Hepatocyte (in vitro differentiated cells): ENCODE measurements at regions not wholly inside any gene's neighbourhood (a gene's known extent, or its start where the extent isn't known, plus 50 kb on each side); places are given as distances from the start of the nearest gene placed in this dataset.

Experiments
- DNase-seq: peaks from one replicate; pipeline ENCODE4 v3.0.0-alpha.2; 2016; ENCODE audit warnings: low spot score
- H2AFZ ChIP-seq: fragments of 200-600 bp; sonication (generic); 2 replicates; pipeline ENCODE4 v1.6.0; 2016; ENCODE audit warnings: antibody characterized with exemption, mild to moderate bottlenecking
- H3K27ac ChIP-seq: fragments of 200-600 bp; sonication (generic); 2 replicates; pipeline ENCODE4 v1.5.1; 2016; ENCODE audit warnings: mild to moderate bottlenecking
- H3K27me3 ChIP-seq: fragments of 200-600 bp; sonication (generic); 2 replicates; pipeline ENCODE4 v1.6.1; 2016
- H3K36me3 ChIP-seq: fragments of 200-600 bp; sonication (generic); replicated peaks from 2 replicates; pipeline ENCODE4 v1.5.1; 2016; ENCODE audit warnings: low read depth; ENCODE audit not compliant: insufficient read depth
- H3K4me1 ChIP-seq: fragments of 200-600 bp; sonication (generic); 2 replicates; pipeline ENCODE4 v1.5.1; 2016; ENCODE audit warnings: mild to moderate bottlenecking, moderate library complexity; ENCODE audit not compliant: insufficient read depth
- H3K4me2 ChIP-seq: fragments of 200-600 bp; sonication (generic); 2 replicates; pipeline ENCODE4 v1.6.0; 2016
- H3K4me3 ChIP-seq: fragments of 200-600 bp; sonication (generic); 2 replicates; pipeline ENCODE4 v1.5.1; 2016; ENCODE audit warnings: mild to moderate bottlenecking
- H3K79me2 ChIP-seq: fragments of 200-600 bp; sonication (generic); 2 replicates; pipeline ENCODE4 v1.6.0; 2017; ENCODE audit warnings: mild to moderate bottlenecking
- H3K9me2 ChIP-seq: fragments of 200-600 bp; sonication (generic); replicated peaks from 2 replicates; pipeline ENCODE4 v1.6.0; 2017; ENCODE audit warnings: mild to moderate bottlenecking; ENCODE audit not compliant: insufficient read depth
- H3K9me3 ChIP-seq: fragments of 200-600 bp; sonication (generic); 2 replicates; pipeline ENCODE4 v1.5.1; 2016; ENCODE audit warnings: low read depth, mild to moderate bottlenecking
- H4K20me1 ChIP-seq: fragments of 200-600 bp; sonication (generic); 2 replicates; pipeline ENCODE4 v1.6.0; 2016; ENCODE audit warnings: mild to moderate bottlenecking; ENCODE audit not compliant: insufficient read depth, poor library complexity, severe bottlenecking
- EZH2 ChIP-seq: fragments of 200-600 bp; sonication (generic); IDR thresholded peaks from 2 replicates; pipeline ENCODE4 v1.6.1; 2016; ENCODE audit warnings: antibody characterized with exemption, mild to moderate bottlenecking, borderline replicate concordance
- EZH2phosphoT487 ChIP-seq: fragments of 200-600 bp; sonication (generic); IDR thresholded peaks from one replicate; pipeline ENCODE4 v1.6.1; 2018; ENCODE audit warnings: antibody characterized with exemption, mild to moderate bottlenecking, low read depth, moderate library complexity; ENCODE audit not compliant: unreplicated experiment, severe bottlenecking
- WGBS: methylation state at CpG from one replicate; pipeline ENCODE4 v1.1.6; 2016; ENCODE audit warnings: low lambda C conversion rate; ENCODE audit errors: missing lambda C conversion rate; 5-methylcytosine and 5-hydroxymethylcytosine counted together
- TF ChIP-seq, protein P1 (sequence below): fragments of 200-600 bp; sonication (generic); IDR thresholded peaks from 2 replicates; pipeline ENCODE4 v1.5.1; 2016; ENCODE audit warnings: antibody characterized with exemption, mild to moderate bottlenecking; ENCODE audit not compliant: poor library complexity

DNA sequence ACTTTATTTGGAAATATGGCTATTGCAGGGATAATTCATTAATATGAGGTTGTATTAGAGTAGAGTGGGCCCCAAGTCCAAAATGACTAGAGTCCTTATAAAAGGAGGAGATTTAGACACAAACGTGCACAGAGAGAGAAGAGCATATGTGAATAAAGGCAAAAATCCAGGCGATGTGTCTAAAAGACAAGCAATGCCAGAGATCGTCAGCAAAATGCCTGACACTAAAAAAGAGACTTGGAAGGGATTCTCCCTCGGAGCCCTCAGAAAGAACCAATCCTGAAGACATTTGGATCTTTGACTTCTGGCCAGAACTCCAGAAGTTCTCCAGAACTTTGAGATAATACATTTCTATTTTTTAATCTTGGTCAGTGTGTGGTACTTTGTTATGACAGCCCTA is 472.1 kb downstream of the NLGN4X start:
- H3K79me2 ChIP-seq: no peaks in the 10 kb centered on the region
- TF ChIP-seq EZH2 (no peak), EZH2phosphoT487 (no peak)
- TF ChIP-seq, protein P1, sequence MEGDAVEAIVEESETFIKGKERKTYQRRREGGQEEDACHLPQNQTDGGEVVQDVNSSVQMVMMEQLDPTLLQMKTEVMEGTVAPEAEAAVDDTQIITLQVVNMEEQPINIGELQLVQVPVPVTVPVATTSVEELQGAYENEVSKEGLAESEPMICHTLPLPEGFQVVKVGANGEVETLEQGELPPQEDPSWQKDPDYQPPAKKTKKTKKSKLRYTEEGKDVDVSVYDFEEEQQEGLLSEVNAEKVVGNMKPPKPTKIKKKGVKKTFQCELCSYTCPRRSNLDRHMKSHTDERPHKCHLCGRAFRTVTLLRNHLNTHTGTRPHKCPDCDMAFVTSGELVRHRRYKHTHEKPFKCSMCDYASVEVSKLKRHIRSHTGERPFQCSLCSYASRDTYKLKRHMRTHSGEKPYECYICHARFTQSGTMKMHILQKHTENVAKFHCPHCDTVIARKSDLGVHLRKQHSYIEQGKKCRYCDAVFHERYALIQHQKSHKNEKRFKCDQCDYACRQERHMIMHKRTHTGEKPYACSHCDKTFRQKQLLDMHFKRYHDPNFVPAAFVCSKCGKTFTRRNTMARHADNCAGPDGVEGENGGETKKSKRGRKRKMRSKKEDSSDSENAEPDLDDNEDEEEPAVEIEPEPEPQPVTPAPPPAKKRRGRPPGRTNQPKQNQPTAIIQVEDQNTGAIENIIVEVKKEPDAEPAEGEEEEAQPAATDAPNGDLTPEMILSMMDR: no peak
- H3K4me1 ChIP-seq: no peaks in the 10 kb centered on the region
- H3K27ac ChIP-seq: no peak overlapping the region
- H3K9me2 ChIP-seq: no peaks in the 10 kb centered on the region
- no peaks in the 10 kb centered on the region for H3K27me3 ChIP-seq
- H3K4me3 ChIP-seq: no peak overlapping the region
- H3K4me2 ChIP-seq: no peak overlapping the region
- no peaks in the 10 kb centered on the region for H3K36me3 ChIP-seq
- no peaks in the 10 kb centered on the region for H4K20me1 ChIP-seq
- DNase-seq: no peak
- 83% methylated on average over 4 of the region's 4 CpGs for WGBS
- H2AFZ ChIP-seq: no peak overlapping the region
- H3K9me3 ChIP-seq: no peaks in the 10 kb centered on the region

DNA sequence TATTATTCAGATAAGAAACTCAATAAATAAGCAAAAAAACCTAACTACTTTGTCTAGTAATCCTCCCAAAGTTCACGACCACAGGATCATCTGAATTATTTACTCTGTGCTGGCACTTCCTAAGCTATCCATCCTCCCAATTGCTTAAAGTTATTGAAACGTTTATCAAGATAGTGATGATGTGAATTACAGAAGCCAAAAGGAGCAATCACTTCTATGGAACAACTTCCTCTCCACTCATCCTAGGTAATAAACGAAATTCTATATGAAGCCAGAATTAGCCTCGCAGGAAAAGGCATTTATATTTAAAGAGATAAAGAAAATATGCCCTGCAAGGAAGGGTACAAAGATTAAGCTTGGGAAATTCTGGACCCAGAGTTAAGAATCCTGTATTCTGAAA is 475.4 kb downstream of the NLGN4X start:
- H2AFZ ChIP-seq: no peak overlapping the region
- H3K4me1 ChIP-seq: no peaks in the 10 kb centered on the region
- WGBS: 55% methylated on average over 4 of the region's 4 CpGs
- no peaks in the 10 kb centered on the region for H3K79me2 ChIP-seq
- no peaks in the 10 kb centered on the region for H3K9me3 ChIP-seq
- H4K20me1 ChIP-seq: no peaks in the 10 kb centered on the region
- no peak overlapping the region for H3K4me3 ChIP-seq
- no peaks in the 10 kb centered on the region for H3K27me3 ChIP-seq
- no peak overlapping the region for H3K27ac ChIP-seq
- no peak for DNase-seq
- H3K4me2 ChIP-seq: no peak overlapping the region
- TF ChIP-seq EZH2 (no peak), EZH2phosphoT487 (no peak)
- TF ChIP-seq, protein P1: no peak
- H3K9me2 ChIP-seq: no peaks in the 10 kb centered on the region
- H3K36me3 ChIP-seq: no peaks in the 10 kb centered on the region

DNA sequence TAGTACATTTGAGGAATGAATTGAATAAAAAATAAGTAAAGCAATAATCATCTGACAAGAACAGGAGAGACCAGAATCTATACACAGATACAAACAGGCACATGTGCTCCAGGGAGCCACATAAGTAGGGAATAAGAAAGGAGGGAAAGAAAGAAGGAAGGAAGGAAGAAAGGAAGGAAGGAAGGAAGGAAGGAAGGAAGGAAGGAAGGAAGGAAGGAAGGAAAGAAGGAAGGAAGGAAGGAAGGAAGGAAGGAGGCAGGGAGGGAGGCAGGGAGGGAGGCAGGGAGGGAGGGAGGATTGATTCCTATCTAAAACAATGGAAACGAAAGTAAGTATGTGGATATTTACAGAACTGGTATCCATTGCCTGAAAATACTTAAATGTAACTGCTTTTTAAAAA is 475.8 kb downstream of the NLGN4X start:
- TF ChIP-seq, protein P1: no peak
- TF ChIP-seq EZH2phosphoT487 (no peak), EZH2 (no peak)
- Histone ChIP-seq H3K27me3 (no peaks in the 10 kb centered on the region), H3K27ac (no peak overlapping the region), H3K4me2 (no peak overlapping the region), H3K4me3 (no peak overlapping the region), H3K9me2 (no peaks in the 10 kb centered on the region), H3K4me1 (no peaks in the 10 kb centered on the region), H3K79me2 (no peaks in the 10 kb centered on the region), H4K20me1 (no peaks in the 10 kb centered on the region), H3K9me3 (no peaks in the 10 kb centered on the region), H3K36me3 (no peaks in the 10 kb centered on the region), H2AFZ (no peak overlapping the region)
- WGBS: 73% methylated on average over 1 of the region's 1 CpG
- no peak for DNase-seq

DNA sequence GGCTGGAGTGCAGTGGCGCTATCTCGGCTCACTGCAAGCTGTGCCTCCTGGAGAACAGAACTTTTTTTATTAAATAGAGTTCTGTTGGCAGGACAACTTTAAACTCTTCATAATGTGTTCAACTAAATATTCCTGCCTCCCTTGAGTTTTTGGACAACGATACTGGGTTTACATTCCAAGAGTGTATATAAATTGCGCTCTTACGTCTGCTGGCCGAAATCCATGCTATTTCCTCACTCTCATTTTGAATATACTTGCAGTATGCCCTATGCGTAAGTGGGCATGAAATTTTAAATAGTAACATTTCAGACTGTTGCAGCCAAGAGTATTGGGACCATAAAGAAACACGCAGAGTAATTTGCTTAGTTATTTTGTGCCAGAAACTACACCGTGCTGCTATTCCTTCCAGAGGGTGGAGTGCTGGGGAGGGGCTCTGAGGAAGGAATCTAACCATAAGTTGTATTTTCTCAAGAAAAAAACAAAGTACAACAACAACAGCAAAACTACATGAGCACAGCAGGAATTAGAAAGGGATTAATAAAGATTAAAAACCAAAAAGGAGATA is 480.0 kb downstream of the NLGN4X start:
- Histone ChIP-seq H3K36me3 (no peaks in the 10 kb centered on the region), H3K9me3 (no peaks in the 10 kb centered on the region), H3K79me2 (no peaks in the 10 kb centered on the region), H3K27me3 (no peaks in the 10 kb centered on the region), H3K27ac (no peak overlapping the region), H3K9me2 (no peaks in the 10 kb centered on the region), H3K4me1 (no peaks in the 10 kb centered on the region), H3K4me2 (no peak overlapping the region), H3K4me3 (no peak overlapping the region), H2AFZ (no peak overlapping the region), H4K20me1 (no peaks in the 10 kb centered on the region)
- 78% methylated on average over 9 of the region's 9 CpGs for WGBS
- peak; percentile 6 for DNase-seq
- TF ChIP-seq, protein P1: no peak
- TF ChIP-seq EZH2 (no peak), EZH2phosphoT487 (no peak)
